GM12872 (cell line): ENCODE measurements at regions not wholly inside any gene's neighbourhood (a gene's known extent, or its start where the extent isn't known, plus 50 kb on each side); places are given as distances from the start of the nearest gene placed in this dataset.

Experiments used
- CTCF ChIP-seq: IDR thresholded peaks from 3 replicates; pipeline ENCODE4 v1.5.1; 2011; ENCODE audit warnings: low read depth, mild to moderate bottlenecking, low read length, moderate library complexity; ENCODE audit not compliant: insufficient read depth

GRCh38 chr6:93105017-93105416 lies 314.3 kb downstream of the EPHA7 start:
- TF ChIP-seq CTCF, result no peak

DNA sequence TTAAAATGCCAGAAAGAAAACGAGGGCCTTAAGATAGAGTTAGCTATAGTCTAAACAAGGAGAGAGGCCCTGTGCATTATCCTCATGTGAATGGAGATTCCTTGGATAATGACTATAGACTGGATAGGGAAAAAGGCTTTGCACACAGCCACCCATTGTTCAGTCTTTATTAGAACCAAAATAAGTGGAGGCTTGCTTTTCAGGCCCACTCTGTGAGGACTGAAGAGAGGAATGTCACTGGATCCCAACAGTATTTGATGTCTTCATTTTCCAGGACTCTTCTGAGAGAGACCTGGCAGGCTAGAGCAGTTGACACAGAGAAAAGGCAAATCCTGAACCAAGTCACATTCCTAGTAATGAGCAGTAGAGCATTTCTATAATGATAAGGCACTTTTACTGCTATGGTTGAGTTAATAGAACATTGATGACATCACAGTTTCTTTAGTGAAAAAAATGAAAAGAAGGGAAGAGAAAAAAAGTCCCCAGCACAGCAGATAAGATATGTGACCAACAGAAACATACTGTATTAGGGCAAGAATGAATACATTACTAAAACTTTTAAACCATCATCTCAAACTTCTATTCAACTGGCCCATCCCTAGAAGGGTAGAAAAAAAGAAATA lies 315.1 kb downstream of the EPHA7 start:
- TF ChIP-seq CTCF, result no peak

DNA sequence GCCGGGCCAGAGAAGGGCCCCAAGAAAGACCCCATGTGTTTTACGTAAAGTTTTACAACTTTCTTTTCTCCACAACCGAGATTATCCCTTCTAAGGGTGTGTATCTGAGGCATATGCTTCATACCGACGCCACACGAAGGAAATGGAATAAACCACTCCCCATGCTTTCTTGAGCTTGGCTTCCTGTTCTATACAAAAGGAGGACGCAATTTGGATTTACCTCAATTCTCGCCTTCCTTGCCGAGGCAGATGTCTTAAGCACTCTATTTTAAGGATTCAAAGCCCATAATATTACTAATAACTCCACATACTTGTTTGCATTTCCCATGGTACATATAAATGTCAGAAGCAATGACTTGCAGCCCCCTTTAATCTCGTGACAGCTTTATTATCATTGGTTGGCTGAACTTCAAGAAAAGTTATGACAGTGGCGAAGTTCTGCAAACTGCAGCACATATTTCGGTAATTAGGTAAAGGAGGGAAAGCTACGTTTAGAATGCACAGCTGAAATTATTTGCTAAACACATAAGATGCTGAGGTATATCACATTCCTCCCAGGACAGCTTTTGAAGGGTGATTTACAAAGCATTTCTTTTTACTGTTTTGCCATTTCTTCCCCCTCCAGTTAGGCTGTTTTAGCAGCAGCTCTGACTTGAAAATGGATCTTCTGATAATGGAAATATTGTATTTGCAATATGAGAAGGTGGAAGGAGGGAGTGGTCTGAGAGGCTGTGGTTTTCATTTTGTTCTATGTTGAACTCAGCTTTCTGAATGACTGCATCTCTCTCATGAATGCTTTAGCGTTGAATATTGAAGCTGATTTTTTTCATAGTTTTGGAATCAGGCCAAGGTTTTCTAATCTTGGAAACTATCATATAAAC lies 330.5 kb downstream of the EPHA7 start:
- TF ChIP-seq CTCF, result no peak

DNA sequence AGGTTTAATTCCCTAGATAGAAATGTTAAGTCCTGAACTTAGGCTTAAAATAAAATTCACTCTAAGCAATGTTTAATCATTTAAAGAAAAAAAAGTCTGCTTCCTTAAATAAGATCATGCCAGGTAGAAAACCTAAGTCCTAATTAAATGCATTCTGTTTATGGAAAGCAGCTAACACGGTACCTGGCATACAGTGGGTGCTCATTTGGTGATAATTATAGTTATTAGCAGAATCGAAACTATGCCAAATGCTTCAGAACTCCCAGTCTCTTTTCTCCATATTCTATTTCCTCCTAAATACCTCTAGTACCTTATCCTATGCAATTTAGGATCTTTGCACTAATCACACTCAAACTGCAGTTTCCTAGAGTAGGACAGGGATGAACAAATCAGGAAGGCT lies 331.8 kb downstream of the EPHA7 start:
- TF ChIP-seq CTCF, result no peak

DNA sequence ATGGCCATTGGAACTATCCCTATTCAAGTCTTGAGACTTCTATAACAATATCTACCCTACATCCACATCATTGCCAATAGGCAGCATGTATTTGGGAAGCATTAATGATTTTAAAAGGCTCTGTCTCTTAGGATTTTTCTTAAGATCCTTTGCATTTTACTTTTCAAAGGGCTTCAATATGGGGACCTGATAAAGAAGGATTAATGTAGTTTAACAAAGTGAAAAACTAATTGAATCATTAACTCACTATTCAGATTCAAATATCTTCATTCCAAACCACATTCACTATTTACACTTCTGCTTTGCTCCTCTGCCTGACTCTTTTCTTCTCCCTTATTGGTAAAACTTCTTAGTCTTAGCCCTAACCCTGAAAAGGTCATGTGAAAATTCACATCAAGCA lies 333.0 kb downstream of the EPHA7 start:
- no peak for TF ChIP-seq CTCF

DNA sequence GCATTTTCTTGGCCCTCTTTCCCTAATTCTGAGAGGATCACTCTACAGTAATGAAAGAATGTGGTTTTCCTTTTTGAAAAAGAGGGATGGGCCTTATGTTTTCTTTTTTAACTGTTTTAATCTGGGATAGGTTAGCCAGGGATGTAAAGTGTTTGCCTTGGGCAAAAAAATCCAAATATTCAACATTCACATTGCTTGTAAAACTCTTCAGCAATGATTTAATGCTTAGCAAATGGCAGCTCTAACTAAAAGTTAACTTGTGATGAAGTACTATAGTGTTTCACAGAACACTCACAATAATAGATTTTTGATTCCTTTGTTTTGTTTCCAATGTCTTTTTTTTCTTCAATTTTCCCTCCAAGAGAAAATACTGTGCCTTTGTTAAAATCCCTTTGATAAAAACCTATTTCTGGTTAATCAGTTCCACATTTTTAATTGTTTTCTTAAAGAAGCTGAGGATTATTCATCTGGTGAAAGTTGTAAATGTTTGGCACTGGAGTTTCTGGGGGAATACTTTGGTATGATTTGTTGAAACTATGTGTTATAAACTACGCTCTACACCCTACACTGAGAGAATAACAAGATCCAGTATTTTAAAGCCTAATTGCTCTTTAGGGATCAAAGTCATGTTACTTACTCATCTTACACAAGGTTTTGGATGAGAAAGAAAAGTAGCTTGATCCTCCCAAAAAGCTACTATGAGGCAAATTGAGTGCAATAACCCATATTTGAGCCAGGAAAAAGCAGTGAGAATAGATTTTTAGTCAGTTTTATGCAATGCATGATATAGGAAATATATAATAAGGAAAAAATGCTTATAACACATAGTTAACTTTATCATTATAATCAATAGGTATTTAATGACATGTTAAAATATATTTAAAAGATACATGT lies 335.8 kb downstream of the EPHA7 start:
- TF ChIP-seq CTCF, result no peak

GRCh38 chr6:93081901-93082300 lies 337.5 kb downstream of the EPHA7 start:
- no peak for TF ChIP-seq CTCF
